Heart left ventricle (tissue), 13 donors: ENCODE measurements at regions not wholly inside any gene's neighbourhood (a gene's known extent, or its start where the extent isn't known, plus 50 kb on each side); places are given as distances from the start of the nearest gene placed in this dataset.
"Not testable (repeated sequence)": the region's sequence is repeated elsewhere in the genome, so short reads cannot be mapped to it uniquely, and the experiment has no call there.

Source experiments
- POLR2A ChIP-seq, 2 donors: fragments of 450-650 bp; IDR thresholded peaks; one replicate each; pipeline ENCODE4 v1.6.1; 2017; ENCODE audit warnings: antibody characterized with exemption in 2 of 2, mild to moderate bottlenecking in 2 of 2, moderate library complexity in 2 of 2
- TF ChIP-seq, protein P1 (sequence below), 12 donors: fragments of 200-600 bp; sonication (generic) in 4 of 12; IDR thresholded peaks; one replicate each; pipeline versions ENCODE4 v1.5.0 to v1.8.0; 2018 to 2022; ENCODE audit warnings: antibody characterized with exemption in 12 of 12, mild to moderate bottlenecking in 5 of 12
- donor health status: ischemic (EF 13 %, LVEDD 7.1; RV severe dilation, severe dysfunction).
- donor health status: DM: no; HTN: yes; CAD: no.
- donor health status: DM: no; HTN: no; CAD: no.
- donor health status: ischemic (EF 25% LVEDD 6.9; RV normal size, moderate dysfunction).
- donor health status: ischemic (EF 25% LVEDD 5.7; RV mildly dilated, moderate dysfunction).
- donor health status: ischemic (EF 35%, LVEDD 5.7; RV mildly dilated, moderate dysfunction).
- donor health status: nonischemic (EF 11% LVEDD 7.7; RV severe dilation, severe dysfunction).
- donor health status: DM: yes; HTN: yes; CAD: no.
- donor health status: PGD.
- donor health status: ischemic (EF 29% LVEDD 5.4; RV normal size, mild dysfunction).
- donor health status: nonischemic (EF 23%, LVEDD 6.1; RV moderate dilation, normal function).

GRCh38 chr18:73101491-73101890, 233.7 kb upstream of the NETO1 start:
- TF ChIP-seq, protein P1, sequence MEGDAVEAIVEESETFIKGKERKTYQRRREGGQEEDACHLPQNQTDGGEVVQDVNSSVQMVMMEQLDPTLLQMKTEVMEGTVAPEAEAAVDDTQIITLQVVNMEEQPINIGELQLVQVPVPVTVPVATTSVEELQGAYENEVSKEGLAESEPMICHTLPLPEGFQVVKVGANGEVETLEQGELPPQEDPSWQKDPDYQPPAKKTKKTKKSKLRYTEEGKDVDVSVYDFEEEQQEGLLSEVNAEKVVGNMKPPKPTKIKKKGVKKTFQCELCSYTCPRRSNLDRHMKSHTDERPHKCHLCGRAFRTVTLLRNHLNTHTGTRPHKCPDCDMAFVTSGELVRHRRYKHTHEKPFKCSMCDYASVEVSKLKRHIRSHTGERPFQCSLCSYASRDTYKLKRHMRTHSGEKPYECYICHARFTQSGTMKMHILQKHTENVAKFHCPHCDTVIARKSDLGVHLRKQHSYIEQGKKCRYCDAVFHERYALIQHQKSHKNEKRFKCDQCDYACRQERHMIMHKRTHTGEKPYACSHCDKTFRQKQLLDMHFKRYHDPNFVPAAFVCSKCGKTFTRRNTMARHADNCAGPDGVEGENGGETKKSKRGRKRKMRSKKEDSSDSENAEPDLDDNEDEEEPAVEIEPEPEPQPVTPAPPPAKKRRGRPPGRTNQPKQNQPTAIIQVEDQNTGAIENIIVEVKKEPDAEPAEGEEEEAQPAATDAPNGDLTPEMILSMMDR (IDR thresholded peaks at IDR 0.05), result not testable (repeated sequence)
- TF ChIP-seq POLR2A (IDR thresholded peaks at IDR 0.05), result not testable (repeated sequence)
